CMK (cell line): ENCODE measurements at regions not wholly inside any gene's neighbourhood (a gene's known extent, or its start where the extent isn't known, plus 50 kb on each side); places are given as distances from the start of the nearest gene placed in this dataset.
"Not testable (repeated sequence)": the region's sequence is repeated elsewhere in the genome, so short reads cannot be mapped to it uniquely, and the experiment has no call there.

Experiments
- DNase-seq: peaks from one replicate; pipeline ENCODE4 v3.0.0-alpha.2; 2010; ENCODE audit warnings: low read depth

- no peak for DNase-seq
Observed at GRCh38 chr1:196160066-196160795, 448.0 kb downstream of the KCNT2 start.

- DNase-seq = no peak
Observed at GRCh38 chr1:196155586-196155985, 452.7 kb downstream of the KCNT2 start.

DNA sequence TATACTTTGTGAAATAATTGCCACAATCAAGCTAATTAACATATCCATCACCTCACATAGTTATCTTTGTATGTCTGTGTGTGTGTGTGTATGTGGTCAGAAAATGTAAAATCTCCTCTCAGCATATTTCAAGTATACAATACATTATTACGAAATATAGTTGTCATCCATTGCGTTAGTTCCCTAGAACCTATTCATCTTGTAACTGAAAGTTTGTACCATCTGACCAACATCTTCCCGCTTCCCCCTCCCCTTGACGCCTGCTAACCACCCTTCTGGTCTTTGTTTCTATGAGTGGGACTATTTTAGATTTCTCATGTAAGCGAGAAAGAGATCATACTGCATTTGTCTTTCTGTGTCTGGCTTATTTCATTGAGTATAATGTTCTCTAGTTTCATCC lies 455.3 kb downstream of the KCNT2 start:
- no peak for DNase-seq

- no peak for DNase-seq
Observed at GRCh38 chr1:196152086-196152485, 456.2 kb downstream of the KCNT2 start.

DNA sequence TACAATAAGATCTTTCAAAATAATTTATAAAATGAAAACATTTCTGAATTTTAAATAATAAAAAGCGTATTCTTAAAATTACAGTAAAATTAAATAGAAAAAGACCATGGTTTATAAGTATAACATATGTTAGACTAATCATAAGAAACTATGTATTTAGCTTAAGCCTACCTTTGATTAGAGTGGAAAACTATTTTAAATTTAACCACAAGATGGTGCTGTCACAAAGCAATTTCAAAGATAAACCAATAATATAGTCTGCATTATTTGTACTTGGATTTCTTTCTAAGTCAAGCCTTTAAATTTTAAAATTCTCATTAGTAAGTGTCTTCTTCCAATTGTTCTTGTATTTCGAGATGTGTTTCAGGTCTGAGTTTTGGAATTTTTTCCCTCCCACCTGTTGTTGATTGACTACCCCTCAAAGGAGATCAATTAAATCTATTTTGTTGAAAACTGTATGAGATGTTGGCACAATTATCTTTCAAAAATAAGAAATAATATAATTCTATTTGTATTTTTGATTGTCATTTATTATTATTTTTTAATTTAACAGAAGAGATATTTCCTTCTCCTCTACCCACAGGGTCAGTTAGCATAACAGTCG lies 459.8 kb downstream of the KCNT2 start:
- DNase-seq = no peak

- no peak for DNase-seq
Observed at GRCh38 chr1:196147530-196147929, 460.7 kb downstream of the KCNT2 start.

DNA sequence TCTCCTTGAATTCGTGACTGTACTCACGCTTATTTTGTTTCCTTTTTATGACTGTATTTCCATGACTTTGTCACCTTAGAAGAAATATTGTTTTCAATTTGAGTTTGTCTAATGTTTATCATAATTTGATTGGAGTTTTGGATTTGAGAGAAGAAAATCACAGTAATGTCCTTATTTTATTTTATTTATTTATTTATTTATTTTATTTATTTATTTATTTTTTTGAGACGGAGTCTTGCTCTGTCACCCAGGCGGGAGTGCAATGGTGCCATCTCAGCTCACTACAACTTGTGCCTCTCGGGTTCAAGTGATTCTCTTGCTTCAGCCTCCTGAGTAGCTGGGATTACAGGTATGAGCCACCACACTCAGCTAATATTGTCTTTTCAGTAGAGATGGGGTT lies 463.1 kb downstream of the KCNT2 start:
- not testable (repeated sequence) for DNase-seq

DNA sequence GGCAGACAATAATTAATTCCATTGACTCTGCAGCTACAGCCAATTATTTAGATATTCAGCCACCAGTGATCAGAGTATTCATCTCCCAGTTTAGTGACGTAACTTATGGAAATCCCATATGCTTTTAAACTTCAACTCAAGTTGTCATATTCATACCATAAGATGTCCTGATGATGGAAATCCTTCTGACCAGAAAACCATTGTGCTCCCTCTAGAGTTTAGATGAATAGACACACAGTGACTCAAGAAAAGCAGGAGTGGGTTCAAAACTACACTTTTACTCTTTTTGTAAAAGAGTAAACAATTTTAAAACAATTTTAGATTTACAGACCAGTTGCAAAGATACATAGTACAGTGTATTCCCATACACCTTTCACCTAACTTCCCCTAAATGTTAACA lies 463.7 kb downstream of the KCNT2 start:
- DNase-seq = no peak

GRCh38 chr1:196143602-196144342 lies 464.5 kb downstream of the KCNT2 start:
- DNase-seq = no peak

DNA sequence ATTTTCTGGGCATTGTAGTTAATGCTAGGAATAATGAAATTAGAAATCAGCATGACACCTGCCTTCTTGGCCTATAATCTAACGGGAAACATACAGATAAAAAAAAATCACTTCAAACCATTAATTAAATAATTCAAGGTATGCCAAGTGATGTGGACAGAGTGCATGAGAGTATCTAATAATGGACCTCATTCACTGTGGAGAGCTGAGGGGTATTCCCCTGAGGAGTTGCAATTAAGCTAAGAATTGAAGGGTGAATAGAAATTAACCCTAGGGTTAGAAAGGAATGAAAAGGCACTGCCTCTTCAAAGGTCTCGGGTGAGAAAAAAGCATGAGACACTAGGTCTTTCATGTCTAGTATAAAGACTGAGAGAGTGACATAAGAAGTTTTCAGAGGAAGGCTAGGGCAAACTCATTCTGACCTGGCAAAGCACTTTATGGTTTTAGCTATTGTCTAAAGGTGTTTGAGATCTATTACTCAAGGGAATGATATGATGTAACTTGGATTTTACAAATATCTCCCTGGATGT lies 466.1 kb downstream of the KCNT2 start:
- no peak for DNase-seq

GRCh38 chr1:196136396-196136795 lies 471.8 kb downstream of the KCNT2 start:
- DNase-seq = no peak

DNA sequence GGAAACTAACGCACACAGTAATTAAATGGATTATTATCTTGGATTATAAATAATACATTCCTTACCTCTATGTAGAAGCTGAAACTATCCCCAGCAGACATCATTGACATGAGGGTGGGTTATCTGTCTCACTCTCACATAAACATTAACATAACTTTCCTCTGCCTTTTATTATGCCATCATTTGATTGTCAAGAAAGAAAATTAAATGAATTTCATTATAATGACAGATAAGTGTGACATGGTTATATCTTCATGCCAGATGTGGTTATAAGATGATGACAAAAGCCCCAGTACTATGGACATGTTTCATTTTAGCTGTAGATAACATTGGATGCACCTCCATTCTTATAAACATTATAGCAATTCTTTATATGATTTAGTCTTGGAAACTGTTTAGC lies 476.5 kb downstream of the KCNT2 start:
- no peak for DNase-seq

DNA sequence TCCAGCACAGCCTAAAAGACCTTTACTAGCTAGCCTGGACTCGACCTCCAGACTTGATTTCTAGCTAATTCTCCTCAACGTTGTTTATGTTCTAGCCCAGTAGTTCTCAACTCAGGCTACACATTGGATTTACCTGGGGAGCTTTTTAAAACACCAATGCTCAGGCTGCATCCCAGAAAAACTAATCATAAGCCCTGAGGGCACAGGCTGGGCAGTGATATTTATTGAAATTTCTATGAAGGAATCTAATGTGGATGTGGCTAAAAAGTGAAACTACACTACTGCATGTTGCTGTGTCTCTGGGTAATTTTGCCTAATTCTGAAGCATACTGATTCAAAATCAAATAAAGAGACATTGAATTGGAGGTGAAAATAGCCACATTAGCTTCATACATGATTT lies 479.4 kb downstream of the KCNT2 start:
- no peak for DNase-seq

DNA sequence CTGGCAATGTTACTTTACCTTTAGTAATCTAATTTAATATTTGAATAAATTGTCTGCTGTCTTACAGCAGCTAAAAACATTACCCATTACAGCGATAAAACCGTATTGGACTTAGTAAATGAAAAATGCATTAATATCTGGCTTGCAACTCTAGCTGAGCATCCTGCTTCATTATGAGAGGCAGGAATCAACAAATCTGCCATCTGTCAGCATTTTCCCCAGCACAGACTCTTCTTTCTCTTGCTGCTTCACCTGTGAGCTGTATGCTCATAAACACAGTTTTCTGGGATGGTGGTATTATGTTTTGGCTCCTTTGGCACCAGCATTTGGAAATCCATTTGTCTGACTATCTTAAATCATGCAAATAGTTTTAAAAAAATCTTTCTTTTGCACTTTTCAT lies 487.1 kb downstream of the KCNT2 start:
- DNase-seq = no peak

DNA sequence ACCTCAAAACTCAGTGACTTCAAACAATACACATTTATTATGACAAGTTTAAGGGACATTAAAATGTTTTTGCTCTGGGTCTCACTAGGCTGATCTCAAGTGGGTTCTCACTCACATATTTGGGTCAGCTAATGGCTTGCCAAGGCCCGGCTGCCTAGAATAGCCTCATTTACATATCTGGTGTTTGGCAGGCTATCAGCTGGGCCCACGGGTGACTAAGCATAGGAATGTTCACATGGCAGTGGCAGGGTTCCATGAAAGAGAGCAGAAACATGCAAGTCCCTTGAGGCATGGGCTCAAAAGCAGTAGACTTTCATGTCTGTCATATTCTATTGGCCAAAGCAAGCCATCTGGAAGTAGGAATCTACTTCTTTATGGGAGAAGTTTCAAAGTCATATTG lies 492.6 kb downstream of the KCNT2 start:
- no peak for DNase-seq

GRCh38 chr1:196114193-196114592 lies 494.0 kb downstream of the KCNT2 start:
- DNase-seq = no peak

GRCh38 chr1:196108990-196109389 lies 499.2 kb downstream of the KCNT2 start:
- not testable (repeated sequence) for DNase-seq

GRCh38 chr1:196105901-196106300 lies 502.3 kb downstream of the KCNT2 start:
- no peak for DNase-seq

DNA sequence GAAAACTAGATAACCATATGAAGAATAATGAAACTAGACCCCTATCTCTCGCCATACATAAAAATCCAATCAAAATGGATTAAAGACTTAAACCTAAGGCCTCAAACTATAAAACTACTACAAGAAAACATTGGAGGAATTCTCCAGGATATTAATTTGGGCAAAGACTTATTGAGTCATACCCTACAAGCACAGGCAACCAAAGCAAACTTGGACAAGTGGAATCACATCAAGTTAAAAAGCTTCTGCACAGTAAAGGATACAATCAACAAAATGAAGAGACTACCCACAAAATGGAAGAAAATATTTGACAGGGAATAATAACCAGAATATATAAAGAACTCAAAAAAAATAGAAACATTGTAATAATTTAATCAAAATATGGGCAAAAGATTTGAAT lies 505.4 kb downstream of the KCNT2 start:
- no peak for DNase-seq

DNA sequence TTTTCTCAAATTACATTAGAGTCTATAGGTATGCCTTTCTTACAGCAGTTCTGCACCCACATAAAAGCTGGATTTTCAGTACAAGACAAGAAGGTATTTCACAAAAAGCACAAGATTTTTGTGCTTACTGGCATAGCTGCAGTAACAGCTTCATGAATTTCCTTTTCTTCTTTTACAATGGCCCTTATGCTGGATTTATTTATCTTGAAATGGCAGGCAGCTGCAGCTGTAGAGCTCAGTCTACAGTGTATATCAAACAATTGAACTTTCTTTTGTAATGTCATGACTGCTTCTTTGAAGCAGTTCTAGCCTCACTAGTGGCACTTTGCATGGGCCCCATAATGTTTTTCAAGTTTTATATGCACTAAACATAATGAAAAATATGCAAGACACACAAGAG lies 510.2 kb downstream of the KCNT2 start:
- DNase-seq = no peak

DNA sequence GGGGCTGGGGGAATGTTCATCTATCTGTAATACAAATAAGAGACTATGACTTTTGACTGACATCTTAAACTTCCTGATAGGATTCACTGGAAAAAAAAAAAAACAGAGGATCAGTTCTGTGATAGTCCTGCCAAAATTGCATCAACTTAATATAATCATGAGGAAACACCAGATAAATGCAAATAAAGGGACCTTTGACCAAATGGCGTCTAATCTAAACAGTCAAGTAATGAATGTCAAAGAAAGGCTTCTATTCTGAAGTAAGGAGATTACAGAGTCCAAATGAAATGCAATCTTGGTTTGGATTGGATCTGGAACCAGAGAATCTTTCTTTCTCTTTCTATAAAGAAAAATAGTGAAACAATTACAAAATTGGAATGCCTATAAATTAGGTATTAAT lies 513.4 kb downstream of the KCNT2 start:
- no peak for DNase-seq

GRCh38 chr1:196091397-196092135 lies 516.7 kb downstream of the KCNT2 start:
- DNase-seq = no peak
